Tibial nerve (tissue), 4 donors: ENCODE measurements at regions not wholly inside any gene's neighbourhood (a gene's known extent, or its start where the extent isn't known, plus 50 kb on each side); places are given as distances from the start of the nearest gene placed in this dataset.

Experiments used
- DNase-seq, 2 donors: peaks; one replicate each; pipeline ENCODE4 v3.0.0-alpha.2; 2019; ENCODE audit warnings: low spot score in 2 of 2
- H3K27ac ChIP-seq, 4 donors: fragments of 200-600 bp; sonication (generic) in 3 of 4; one replicate each; pipeline ENCODE4 v1.5.1; 2017 to 2019; ENCODE audit warnings: mild to moderate bottlenecking in 1 of 4
- H3K27me3 ChIP-seq, 2 donors: fragments of 200-600 bp; sonication (generic) in 1 of 2; one replicate each; pipeline versions ENCODE4 v1.5.1 to v1.6.0; 2017 to 2019
- H3K36me3 ChIP-seq, 3 donors: fragments of 200-600 bp; sonication (generic); one replicate each; pipeline ENCODE4 v1.5.1; 2018 to 2019
- H3K4me1 ChIP-seq, 4 donors: fragments of 200-600 bp; sonication (generic) in 3 of 4; one replicate each; pipeline ENCODE4 v1.5.1; 2017 to 2019
- H3K4me3 ChIP-seq, 4 donors: fragments of 200-600 bp; sonication (generic) in 3 of 4; one replicate each; pipeline ENCODE4 v1.5.1; 2017 to 2019; ENCODE audit warnings: mild to moderate bottlenecking in 1 of 4, moderate library complexity in 1 of 4
- H3K9me3 ChIP-seq, 4 donors: fragments of 200-600 bp; sonication (generic) in 3 of 4; one replicate each; pipeline ENCODE4 v1.5.1; 2017 to 2019
- CTCF ChIP-seq, 5 experiments: fragments of 200-600 bp in 3 of 5; fragments of 450-650 bp in 2 of 5; sonication (generic) in 3 of 5; IDR thresholded peaks; one replicate each; pipeline ENCODE4 v1.5.1; 2016 to 2019; ENCODE audit warnings: antibody characterized with exemption in 5 of 5, mild to moderate bottlenecking in 3 of 5, moderate library complexity in 2 of 5
- EP300 ChIP-seq, 2 donors: sonication (generic); formaldehyde crosslinking; IDR thresholded peaks; one replicate each; pipeline ENCODE4 v1.6.1; 2017; ENCODE audit warnings: antibody characterized with exemption in 2 of 2, mild to moderate bottlenecking in 1 of 2
- POLR2A ChIP-seq, 2 donors: fragments of 450-650 bp; IDR thresholded peaks; one replicate each; pipeline ENCODE4 v1.6.1; 2017; ENCODE audit warnings: antibody characterized with exemption in 2 of 2, mild to moderate bottlenecking in 2 of 2, moderate library complexity in 2 of 2
- WGBS, 2 donors: methylation state at CpG; one replicate each; pipeline ENCODE4 v1.1.5; 2018; 5-methylcytosine and 5-hydroxymethylcytosine counted together

- no peaks in the 10 kb centered on the region for H3K27me3 ChIP-seq
- no peaks in the 10 kb centered on the region for H3K9me3 ChIP-seq
- TF ChIP-seq POLR2A (IDR thresholded peaks at IDR 0.05) = no peak
- no peak for TF ChIP-seq EP300 (IDR thresholded peaks at IDR 0.05)
- TF ChIP-seq CTCF (IDR thresholded peaks at IDR 0.05) = no peak
- H3K4me1 ChIP-seq = no peaks in the 10 kb centered on the region
- no peak overlapping the region for H3K27ac ChIP-seq
- no peak for DNase-seq
- no peak overlapping the region for H3K4me3 ChIP-seq
- 47 to 54% methylated on average over 2 of the region's 2 CpGs for WGBS, 2 donors
- no peaks in the 10 kb centered on the region for H3K36me3 ChIP-seq
Observed at GRCh38 chr5:91535499-91535898, 152.4 kb upstream of the ARRDC3 start.

- DNase-seq = no peak
- no peaks in the 10 kb centered on the region for H3K36me3 ChIP-seq
- H3K4me1 ChIP-seq = no peaks in the 10 kb centered on the region
- 92 to 93% methylated on average over 3 of the region's 3 CpGs for WGBS, 2 donors
- no peaks in the 10 kb centered on the region for H3K27me3 ChIP-seq
- no peaks in the 10 kb centered on the region for H3K9me3 ChIP-seq
- no peak overlapping the region for H3K27ac ChIP-seq
- no peak overlapping the region for H3K4me3 ChIP-seq
- TF ChIP-seq POLR2A (IDR thresholded peaks at IDR 0.05) (no peak), CTCF (IDR thresholded peaks at IDR 0.05) (no peak), EP300 (IDR thresholded peaks at IDR 0.05) (no peak)
Observed at GRCh38 chr5:91534332-91534731, 151.2 kb upstream of the ARRDC3 start.

- H3K27me3 ChIP-seq = no peaks in the 10 kb centered on the region
- no peak overlapping the region for H3K4me3 ChIP-seq
- H3K9me3 ChIP-seq = no peaks in the 10 kb centered on the region
- no peaks in the 10 kb centered on the region for H3K36me3 ChIP-seq
- no peaks in the 10 kb centered on the region for H3K4me1 ChIP-seq
- no peak for DNase-seq
- TF ChIP-seq EP300 (IDR thresholded peaks at IDR 0.05) (no peak), CTCF (IDR thresholded peaks at IDR 0.05) (no peak), POLR2A (IDR thresholded peaks at IDR 0.05) (no peak)
- 75% methylated on average over 1 of the region's 1 CpG for WGBS, 2 donors
- no peak overlapping the region for H3K27ac ChIP-seq
Observed at GRCh38 chr5:91532779-91533178, 149.7 kb upstream of the ARRDC3 start.

GRCh38 chr5:91532281-91532680 lies 149.2 kb upstream of the ARRDC3 start:
- WGBS, 2 donors = 29 to 43% methylated on average over 1 of the region's 1 CpG
- DNase-seq = no peak

GRCh38 chr5:91528831-91529230 lies 145.7 kb upstream of the ARRDC3 start:
- H3K27me3 ChIP-seq = no peaks in the 10 kb centered on the region
- no peak for TF ChIP-seq EP300 (IDR thresholded peaks at IDR 0.05)
- no peak overlapping the region for H3K27ac ChIP-seq
- H3K36me3 ChIP-seq = no peaks in the 10 kb centered on the region
- 90 to 94% methylated on average over 2 of the region's 2 CpGs for WGBS, 2 donors
- H3K4me3 ChIP-seq = no peak overlapping the region
- H3K9me3 ChIP-seq = no peaks in the 10 kb centered on the region
- H3K4me1 ChIP-seq = no peaks in the 10 kb centered on the region
- DNase-seq = no peak

More at GRCh38 chr5:91532281-91532680, 149.2 kb upstream of the ARRDC3 start:
- no peak overlapping the region for H3K27ac ChIP-seq
- no peaks in the 10 kb centered on the region for H3K36me3 ChIP-seq
- no peaks in the 10 kb centered on the region for H3K9me3 ChIP-seq
- no peak for TF ChIP-seq EP300 (IDR thresholded peaks at IDR 0.05)
- H3K4me1 ChIP-seq = no peaks in the 10 kb centered on the region
- no peaks in the 10 kb centered on the region for H3K27me3 ChIP-seq
- no peak overlapping the region for H3K4me3 ChIP-seq

GRCh38 chr5:91521785-91522184 lies 138.7 kb upstream of the ARRDC3 start:
- no peaks in the 10 kb centered on the region for H3K9me3 ChIP-seq
- no peak overlapping the region for H3K4me3 ChIP-seq
- no peaks in the 10 kb centered on the region for H3K36me3 ChIP-seq
- no peak for DNase-seq
- no peaks in the 10 kb centered on the region for H3K4me1 ChIP-seq
- WGBS, 2 donors = 92 to 94% methylated on average over 5 of the region's 5 CpGs
- H3K27ac ChIP-seq = no peak overlapping the region
- TF ChIP-seq EP300 (IDR thresholded peaks at IDR 0.05) (no peak), CTCF (IDR thresholded peaks at IDR 0.05) (no peak), POLR2A (IDR thresholded peaks at IDR 0.05) (no peak)
- no peaks in the 10 kb centered on the region for H3K27me3 ChIP-seq
